HCT116 (cell line): ENCODE measurements at regions not wholly inside any gene's neighbourhood (a gene's known extent, or its start where the extent isn't known, plus 50 kb on each side); places are given as distances from the start of the nearest gene placed in this dataset.

ENCODE experiments used
- EZH2 ChIP-seq: fragments of 200-600 bp; sonication (generic); IDR thresholded peaks from 2 replicates; pipeline ENCODE4 v1.6.1; 2017; ENCODE audit warnings: antibody characterized with exemption, mixed run types
- POLR2A ChIP-seq: IDR thresholded peaks from 2 replicates; pipeline ENCODE4 v1.7.0; 2011; ENCODE audit warnings: borderline replicate concordance; ENCODE audit not compliant: insufficient read depth, insufficient read length; ENCODE audit errors: extremely low read depth
- POLR2AphosphoS5 ChIP-seq: IDR thresholded peaks from 2 replicates; pipeline ENCODE4 v1.6.1; 2011; ENCODE audit warnings: mild to moderate bottlenecking, low read depth, low read length, moderate library complexity
- RAD21 ChIP-seq: IDR thresholded peaks from 2 replicates; pipeline ENCODE4 v1.6.1; 2012; ENCODE audit warnings: low read depth, mild to moderate bottlenecking
- SIN3A ChIP-seq: IDR thresholded peaks from 2 replicates; pipeline ENCODE4 v1.6.1; 2012; ENCODE audit warnings: low read depth
- ZNF274 ChIP-seq: fragments of 200-500 bp; sonication (Bioruptor generic); IDR thresholded peaks from 2 replicates; pipeline ENCODE4 v1.6.1; 2014; ENCODE audit warnings: mild to moderate bottlenecking, low read depth, low read length, inconsistent platforms
- TF ChIP-seq, protein P1 (sequence below), 3 experiments: fragments of 200-600 bp in 1 of 3; sonication (generic) in 1 of 3; IDR thresholded peaks in 2 of 3; conservative IDR thresholded peaks in 1 of 3; 2 replicates each; pipeline ENCODE4 v1.5.1; 2012 to 2017; ENCODE audit warnings: low read depth in 2 of 3, low read length in 2 of 3, antibody characterized with exemption in 1 of 3, borderline replicate concordance in 1 of 3, control low read depth in 1 of 3, mild to moderate bottlenecking in 1 of 3, mixed read lengths in 1 of 3, mixed run types in 1 of 3, moderate library complexity in 1 of 3; ENCODE audit not compliant: insufficient read depth in 1 of 3
- TF ChIP-seq, protein P2 (sequence below): IDR thresholded peaks from 2 replicates; pipeline ENCODE4 v1.6.1; 2012; ENCODE audit warnings: low read depth

DNA sequence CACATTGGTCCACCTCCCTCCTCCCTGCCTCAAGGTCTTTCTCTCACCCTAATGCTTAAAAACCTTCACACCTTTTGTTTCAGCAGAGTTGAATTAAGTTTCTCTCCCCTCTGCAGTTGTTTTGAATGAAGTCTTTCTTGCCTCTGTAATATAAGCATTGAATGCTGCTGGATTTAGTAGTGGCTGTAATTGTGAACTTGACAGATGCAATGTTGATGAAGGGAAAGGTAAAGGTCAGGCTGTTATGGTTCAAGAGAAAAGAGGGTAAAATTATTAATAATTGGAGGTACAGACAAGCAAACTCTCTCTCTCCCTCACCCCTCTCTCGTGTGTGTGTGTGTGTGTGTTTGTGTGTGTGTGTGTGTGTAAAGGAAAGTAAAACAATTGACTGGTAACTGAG lies 509.8 kb downstream of the AMY1C start:
- TF ChIP-seq POLR2AphosphoS5 (no peak), POLR2A (no peak), RAD21 (no peak), EZH2 (no peak), SIN3A (no peak), ZNF274 (no peak)
- TF ChIP-seq, protein P1, sequence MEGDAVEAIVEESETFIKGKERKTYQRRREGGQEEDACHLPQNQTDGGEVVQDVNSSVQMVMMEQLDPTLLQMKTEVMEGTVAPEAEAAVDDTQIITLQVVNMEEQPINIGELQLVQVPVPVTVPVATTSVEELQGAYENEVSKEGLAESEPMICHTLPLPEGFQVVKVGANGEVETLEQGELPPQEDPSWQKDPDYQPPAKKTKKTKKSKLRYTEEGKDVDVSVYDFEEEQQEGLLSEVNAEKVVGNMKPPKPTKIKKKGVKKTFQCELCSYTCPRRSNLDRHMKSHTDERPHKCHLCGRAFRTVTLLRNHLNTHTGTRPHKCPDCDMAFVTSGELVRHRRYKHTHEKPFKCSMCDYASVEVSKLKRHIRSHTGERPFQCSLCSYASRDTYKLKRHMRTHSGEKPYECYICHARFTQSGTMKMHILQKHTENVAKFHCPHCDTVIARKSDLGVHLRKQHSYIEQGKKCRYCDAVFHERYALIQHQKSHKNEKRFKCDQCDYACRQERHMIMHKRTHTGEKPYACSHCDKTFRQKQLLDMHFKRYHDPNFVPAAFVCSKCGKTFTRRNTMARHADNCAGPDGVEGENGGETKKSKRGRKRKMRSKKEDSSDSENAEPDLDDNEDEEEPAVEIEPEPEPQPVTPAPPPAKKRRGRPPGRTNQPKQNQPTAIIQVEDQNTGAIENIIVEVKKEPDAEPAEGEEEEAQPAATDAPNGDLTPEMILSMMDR (IDR thresholded peaks at IDR 0.05 in 2 of 3, conservative IDR thresholded peaks at IDR 0.05 in 1 of 3; ENCODE audit: borderline replicate concordance in 1 of 3, insufficient read depth in 1 of 3, low read depth in 2 of 3, low read length in 2 of 3) = no peak
- TF ChIP-seq, protein P2, sequence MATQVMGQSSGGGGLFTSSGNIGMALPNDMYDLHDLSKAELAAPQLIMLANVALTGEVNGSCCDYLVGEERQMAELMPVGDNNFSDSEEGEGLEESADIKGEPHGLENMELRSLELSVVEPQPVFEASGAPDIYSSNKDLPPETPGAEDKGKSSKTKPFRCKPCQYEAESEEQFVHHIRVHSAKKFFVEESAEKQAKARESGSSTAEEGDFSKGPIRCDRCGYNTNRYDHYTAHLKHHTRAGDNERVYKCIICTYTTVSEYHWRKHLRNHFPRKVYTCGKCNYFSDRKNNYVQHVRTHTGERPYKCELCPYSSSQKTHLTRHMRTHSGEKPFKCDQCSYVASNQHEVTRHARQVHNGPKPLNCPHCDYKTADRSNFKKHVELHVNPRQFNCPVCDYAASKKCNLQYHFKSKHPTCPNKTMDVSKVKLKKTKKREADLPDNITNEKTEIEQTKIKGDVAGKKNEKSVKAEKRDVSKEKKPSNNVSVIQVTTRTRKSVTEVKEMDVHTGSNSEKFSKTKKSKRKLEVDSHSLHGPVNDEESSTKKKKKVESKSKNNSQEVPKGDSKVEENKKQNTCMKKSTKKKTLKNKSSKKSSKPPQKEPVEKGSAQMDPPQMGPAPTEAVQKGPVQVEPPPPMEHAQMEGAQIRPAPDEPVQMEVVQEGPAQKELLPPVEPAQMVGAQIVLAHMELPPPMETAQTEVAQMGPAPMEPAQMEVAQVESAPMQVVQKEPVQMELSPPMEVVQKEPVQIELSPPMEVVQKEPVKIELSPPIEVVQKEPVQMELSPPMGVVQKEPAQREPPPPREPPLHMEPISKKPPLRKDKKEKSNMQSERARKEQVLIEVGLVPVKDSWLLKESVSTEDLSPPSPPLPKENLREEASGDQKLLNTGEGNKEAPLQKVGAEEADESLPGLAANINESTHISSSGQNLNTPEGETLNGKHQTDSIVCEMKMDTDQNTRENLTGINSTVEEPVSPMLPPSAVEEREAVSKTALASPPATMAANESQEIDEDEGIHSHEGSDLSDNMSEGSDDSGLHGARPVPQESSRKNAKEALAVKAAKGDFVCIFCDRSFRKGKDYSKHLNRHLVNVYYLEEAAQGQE = no peak
